ENCODE measurements at regions not wholly inside any gene's neighbourhood (a gene's known extent, or its start where the extent isn't known, plus 50 kb on each side); places are given as distances from the start of the nearest gene placed in this dataset.

DNA sequence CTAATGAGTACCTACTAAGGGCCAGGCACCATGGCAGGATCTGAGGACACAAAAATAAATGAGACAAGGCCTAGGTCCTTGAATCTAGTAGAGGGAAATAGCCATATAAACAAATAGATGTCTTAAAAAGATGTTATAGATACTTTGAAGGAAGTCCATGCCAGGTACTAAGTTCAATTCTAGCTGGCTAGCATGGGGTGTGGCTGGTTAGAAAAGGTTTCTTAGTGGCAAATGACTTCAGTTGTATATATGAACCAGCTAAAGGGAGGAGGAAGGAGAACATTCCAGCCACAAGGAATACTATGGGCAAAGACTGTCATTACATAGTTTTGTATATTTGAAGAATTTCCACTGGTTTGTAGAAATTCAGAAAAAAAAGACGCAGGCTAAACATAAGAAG is 133.6 kb upstream of the BMP4 start:
- TF ChIP-seq, protein P1, sequence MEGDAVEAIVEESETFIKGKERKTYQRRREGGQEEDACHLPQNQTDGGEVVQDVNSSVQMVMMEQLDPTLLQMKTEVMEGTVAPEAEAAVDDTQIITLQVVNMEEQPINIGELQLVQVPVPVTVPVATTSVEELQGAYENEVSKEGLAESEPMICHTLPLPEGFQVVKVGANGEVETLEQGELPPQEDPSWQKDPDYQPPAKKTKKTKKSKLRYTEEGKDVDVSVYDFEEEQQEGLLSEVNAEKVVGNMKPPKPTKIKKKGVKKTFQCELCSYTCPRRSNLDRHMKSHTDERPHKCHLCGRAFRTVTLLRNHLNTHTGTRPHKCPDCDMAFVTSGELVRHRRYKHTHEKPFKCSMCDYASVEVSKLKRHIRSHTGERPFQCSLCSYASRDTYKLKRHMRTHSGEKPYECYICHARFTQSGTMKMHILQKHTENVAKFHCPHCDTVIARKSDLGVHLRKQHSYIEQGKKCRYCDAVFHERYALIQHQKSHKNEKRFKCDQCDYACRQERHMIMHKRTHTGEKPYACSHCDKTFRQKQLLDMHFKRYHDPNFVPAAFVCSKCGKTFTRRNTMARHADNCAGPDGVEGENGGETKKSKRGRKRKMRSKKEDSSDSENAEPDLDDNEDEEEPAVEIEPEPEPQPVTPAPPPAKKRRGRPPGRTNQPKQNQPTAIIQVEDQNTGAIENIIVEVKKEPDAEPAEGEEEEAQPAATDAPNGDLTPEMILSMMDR (IDR thresholded peaks at IDR 0.05; ENCODE audit: extremely low read depth, missing control alignments): no peak
- DNase-seq (ENCODE audit: low spot score): no peak

DNA sequence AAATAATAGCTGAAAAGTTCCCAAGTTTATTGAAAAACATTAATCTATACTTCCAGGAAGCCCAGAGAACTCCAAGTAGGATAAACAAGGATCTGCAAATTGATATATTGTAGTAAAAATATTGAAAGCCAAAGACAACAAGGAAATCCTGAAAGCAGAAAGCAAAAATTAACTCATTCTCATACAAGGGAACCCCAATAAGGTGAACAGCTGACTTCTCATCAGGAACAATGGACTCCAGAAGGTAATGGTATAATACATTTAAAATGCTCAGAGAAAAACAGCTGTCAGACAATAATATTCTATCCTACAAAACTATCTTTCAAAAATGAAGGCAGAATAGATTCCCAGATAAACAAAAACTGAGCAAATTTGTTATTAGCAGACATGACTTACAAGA is 138.1 kb upstream of the BMP4 start:
- DNase-seq (ENCODE audit: low spot score): no peak
- TF ChIP-seq, protein P1 (IDR thresholded peaks at IDR 0.05; ENCODE audit: extremely low read depth, missing control alignments): no peak

DNA sequence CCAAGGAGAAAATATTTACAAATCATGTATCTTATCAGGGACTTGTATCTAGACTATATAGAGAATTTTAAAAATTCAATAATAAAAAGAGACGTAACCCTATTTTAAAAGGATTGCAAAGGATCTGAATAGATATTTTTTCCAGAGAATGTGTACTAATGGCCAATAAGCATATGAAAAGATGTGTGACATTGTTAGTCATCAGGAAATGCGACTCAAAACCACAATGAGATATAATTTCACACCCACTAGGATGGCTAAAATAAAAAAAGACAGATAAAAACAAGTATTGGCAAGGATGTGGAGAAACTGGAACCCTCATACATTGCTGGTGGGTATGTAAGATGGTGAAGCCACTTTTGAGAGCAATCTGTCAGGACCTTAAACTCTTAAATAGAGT is 141.9 kb upstream of the BMP4 start:
- TF ChIP-seq, protein P1 (IDR thresholded peaks at IDR 0.05; ENCODE audit: extremely low read depth, missing control alignments): no peak
- no peak for DNase-seq (ENCODE audit: low spot score)

DNA sequence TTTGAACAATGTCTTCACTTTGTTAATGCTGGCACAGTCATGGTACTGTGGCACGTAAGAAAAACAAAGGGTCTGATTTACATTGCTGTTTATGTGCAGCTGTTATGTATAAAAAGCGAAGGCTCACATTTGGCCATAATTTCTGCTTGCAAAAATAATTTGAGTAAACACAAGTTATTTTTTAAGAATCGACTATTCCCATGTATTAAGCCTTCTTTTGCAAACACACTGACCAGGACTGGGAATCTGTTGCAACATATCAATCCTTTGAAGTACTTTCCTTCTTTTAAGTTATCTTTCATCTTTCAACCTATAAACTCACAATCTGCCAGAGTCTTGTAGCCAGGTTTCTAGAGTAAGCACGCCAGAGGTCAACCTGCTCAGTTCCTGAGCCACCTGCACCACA is 145.4 kb upstream of the BMP4 start:
- TF ChIP-seq, protein P1 (IDR thresholded peaks at IDR 0.05; ENCODE audit: extremely low read depth, missing control alignments): no peak
- DNase-seq (ENCODE audit: low spot score): no peak

DNA sequence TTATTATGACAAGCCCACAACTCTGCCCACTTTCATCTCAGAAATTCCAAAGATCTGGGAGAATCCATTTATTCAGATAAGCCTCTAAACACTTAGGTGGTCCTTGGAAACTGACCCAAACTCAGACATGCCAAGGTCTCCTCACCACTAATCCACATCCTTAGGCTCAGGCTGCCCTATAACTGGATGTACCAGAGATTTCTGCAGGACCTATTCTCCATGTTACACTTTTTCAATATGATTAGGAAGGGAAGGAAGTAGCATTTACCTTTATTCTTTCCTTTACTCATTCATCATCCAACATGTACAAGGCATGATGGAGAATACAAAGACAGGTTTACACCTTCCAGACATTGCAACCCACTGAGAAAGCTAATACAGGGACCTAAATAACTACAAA is 145.9 kb upstream of the BMP4 start:
- TF ChIP-seq, protein P1 (IDR thresholded peaks at IDR 0.05; ENCODE audit: extremely low read depth, missing control alignments): no peak
- DNase-seq (ENCODE audit: low spot score): no peak

DNA sequence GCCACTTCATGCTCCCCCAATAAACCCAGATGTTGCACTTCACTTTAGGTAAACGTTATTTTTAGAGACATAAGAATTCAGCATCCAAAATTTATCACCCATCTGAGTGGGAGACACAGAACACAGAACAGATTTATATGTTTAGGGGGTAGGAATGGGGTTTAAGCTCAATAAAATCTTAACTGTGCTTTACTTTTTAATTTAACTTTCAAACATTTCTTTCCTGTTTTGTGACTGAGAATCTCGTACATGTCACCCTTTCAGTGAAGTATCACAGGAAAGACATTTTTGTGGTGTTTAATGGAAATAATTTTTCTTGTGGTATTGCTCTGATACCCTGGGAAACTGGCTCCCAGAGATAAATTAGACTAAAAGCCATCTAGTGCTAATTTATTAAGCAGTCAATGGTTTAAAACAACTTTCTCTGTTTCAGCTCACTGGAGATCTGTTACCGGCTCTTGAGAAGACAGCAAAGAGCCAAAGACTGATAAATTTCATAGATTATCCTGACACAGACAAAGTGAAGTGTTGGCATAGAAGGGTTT is 148.0 kb upstream of the BMP4 start:
- TF ChIP-seq, protein P1 (IDR thresholded peaks at IDR 0.05; ENCODE audit: extremely low read depth, missing control alignments): no peak
- no peak for DNase-seq (ENCODE audit: low spot score)

DNA sequence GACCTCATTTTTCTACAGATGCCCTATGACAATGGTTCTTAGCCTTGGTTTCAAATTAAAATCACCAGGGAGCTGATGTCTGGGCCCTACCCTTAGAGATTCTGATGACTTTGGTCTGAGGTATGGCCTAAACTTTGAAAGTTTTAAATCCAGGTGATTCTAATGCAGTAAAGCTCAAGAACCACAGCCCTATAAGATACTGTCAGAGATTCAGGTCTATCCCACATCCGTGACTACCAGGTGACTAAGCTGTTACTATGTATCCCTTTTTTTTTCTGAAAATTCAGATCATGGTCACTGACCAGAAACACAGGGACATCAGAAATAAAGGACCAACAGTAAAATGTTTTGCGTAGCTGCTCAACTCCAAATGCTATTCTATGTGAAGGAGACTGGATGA is 148.8 kb upstream of the BMP4 start:
- TF ChIP-seq, protein P1 (IDR thresholded peaks at IDR 0.05; ENCODE audit: extremely low read depth, missing control alignments): no peak
- no peak for DNase-seq (ENCODE audit: low spot score)
